Activated CD4-positive, alpha-beta T cell treated with anti-CD3 and anti-CD28 coated beads, Interleukin-10, Interleukin-2, amounts not matched to agents 100 ng/mL and 50 ng/mL, durations not matched to agents 16 hours and 8 hours (primary cell): ENCODE measurements at regions not wholly inside any gene's neighbourhood (a gene's known extent, or its start where the extent isn't known, plus 50 kb on each side); places are given as distances from the start of the nearest gene placed in this dataset.
"Not testable (repeated sequence)": the region's sequence is repeated elsewhere in the genome, so short reads cannot be mapped to it uniquely, and the experiment has no call there.

ENCODE experiments used
- DNase-seq: peaks from one replicate; pipeline ENCODE4 v3.0.0-alpha.2; 2020

- DNase-seq = no peak
Measured at GRCh38 chr11:23263466-23263865, 403.2 kb upstream of the CCDC179 start.

GRCh38 chr11:23272095-23272494 is 411.8 kb upstream of the CCDC179 start:
- no peak for DNase-seq

GRCh38 chr11:23278121-23278520 is 417.8 kb upstream of the CCDC179 start:
- DNase-seq = no peak

GRCh38 chr11:23280088-23280487 is 419.8 kb upstream of the CCDC179 start:
- DNase-seq = no peak

GRCh38 chr11:23283666-23284065 is 423.4 kb upstream of the CCDC179 start:
- no peak for DNase-seq

- DNase-seq = no peak
Measured at GRCh38 chr11:23284631-23285030, 424.4 kb upstream of the CCDC179 start.

- DNase-seq = no peak
Measured at GRCh38 chr11:23288003-23288783, 427.9 kb upstream of the CCDC179 start.

- no peak for DNase-seq
Measured at GRCh38 chr11:23295241-23295640, 435.0 kb upstream of the CCDC179 start.

GRCh38 chr11:23308041-23308440 is 447.8 kb upstream of the CCDC179 start:
- no peak for DNase-seq

GRCh38 chr11:23310276-23310675 is 450.0 kb upstream of the CCDC179 start:
- DNase-seq = no peak

- DNase-seq = no peak
Measured at GRCh38 chr11:23311986-23312940, 452.0 kb upstream of the CCDC179 start.

GRCh38 chr11:23313001-23313400 is 452.7 kb upstream of the CCDC179 start:
- no peak for DNase-seq

GRCh38 chr11:23314162-23314561 is 453.9 kb upstream of the CCDC179 start:
- no peak for DNase-seq

GRCh38 chr11:23315286-23315685 is 455.0 kb upstream of the CCDC179 start:
- no peak for DNase-seq

GRCh38 chr11:23317816-23318215 is 457.5 kb upstream of the CCDC179 start:
- no peak for DNase-seq

GRCh38 chr11:23318670-23319069 is 458.4 kb upstream of the CCDC179 start:
- no peak for DNase-seq

GRCh38 chr11:23320131-23320530 is 459.9 kb upstream of the CCDC179 start:
- no peak for DNase-seq

- DNase-seq = not testable (repeated sequence)
Measured at GRCh38 chr11:23335586-23335985, 475.3 kb upstream of the CCDC179 start.

- DNase-seq = no peak
Measured at GRCh38 chr11:23336961-23337360, 476.7 kb upstream of the CCDC179 start.

GRCh38 chr11:23353611-23354010 is 493.3 kb upstream of the CCDC179 start:
- no peak for DNase-seq

GRCh38 chr11:23359297-23359696 is 499.0 kb upstream of the CCDC179 start:
- DNase-seq = no peak

- DNase-seq = no peak
Measured at GRCh38 chr11:23364076-23364475, 503.8 kb upstream of the CCDC179 start.

GRCh38 chr11:23370580-23371275 is 510.5 kb upstream of the CCDC179 start:
- DNase-seq = no peak
